ENCODE measurements at regions not wholly inside any gene's neighbourhood (a gene's known extent, or its start where the extent isn't known, plus 50 kb on each side); places are given as distances from the start of the nearest gene placed in this dataset.

DNA sequence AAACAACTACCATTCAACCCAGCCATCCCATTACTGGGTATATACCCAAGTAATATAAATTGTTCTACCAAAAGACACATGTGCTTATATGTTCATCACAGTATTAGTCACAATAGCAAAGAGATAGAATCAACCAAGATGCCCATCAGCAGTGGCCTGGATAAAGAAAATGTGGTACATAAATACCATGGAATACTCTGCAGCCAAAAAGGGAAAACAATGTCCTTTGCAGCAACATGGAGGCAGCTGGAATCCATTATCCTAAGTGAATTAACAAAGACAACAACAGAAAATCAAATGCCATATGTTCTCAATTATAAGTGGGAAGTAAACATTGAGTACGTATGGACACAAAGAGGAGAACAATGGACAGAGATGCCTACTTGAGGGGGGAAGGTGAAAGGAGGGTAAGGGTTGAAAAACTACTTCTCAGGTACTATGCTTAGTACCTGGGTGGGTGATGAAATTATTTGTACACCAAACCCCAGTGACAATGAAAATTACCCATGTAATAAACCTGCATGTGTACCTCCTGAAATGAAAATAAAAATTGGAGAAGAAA is 632.1 kb upstream of the AADAT start:
- Histone ChIP-seq H3K36me3 (ENCODE audit: control insufficient read depth in 1 of 2, insufficient read depth in 2 of 2, low read length in 2 of 2) (no peaks in the 10 kb centered on the region), H3K4me1 (ENCODE audit: control insufficient read depth in 1 of 2, insufficient read depth in 2 of 2, low read length in 2 of 2) (no peaks in the 10 kb centered on the region), H3K9me2 (ENCODE audit: insufficient read depth) (no peaks in the 10 kb centered on the region; the same call in 1 of the 2 replicates), H2AFZ (ENCODE audit: low read depth, low read length, poor library complexity, severe bottlenecking) (no peak overlapping the region), H4K20me1 (ENCODE audit: insufficient read depth) (no peaks in the 10 kb centered on the region), H3K4me2 (ENCODE audit: low read length) (no peak overlapping the region), H3K4me3 (replicated peaks in 1 of 2; ENCODE audit: low read depth in 1 of 2, low read length in 2 of 2) (no peak overlapping the region), H3K27ac (ENCODE audit: low read depth, low read length) (no peak overlapping the region), H3K9me3 (ENCODE audit: control insufficient read depth in 1 of 2, insufficient read depth in 1 of 2, low read depth in 1 of 2, low read length in 2 of 2) (no peaks in the 10 kb centered on the region), H3K79me2 (ENCODE audit: insufficient read depth, low read length) (no peaks in the 10 kb centered on the region), H3K27me3 (ENCODE audit: insufficient read depth, low read length) (no peaks in the 10 kb centered on the region), H3K9ac (ENCODE audit: low read length) (no peak overlapping the region)
- intact Hi-C loops (cut with micrococcal nuclease), result no loop called here
- no peak for TF ChIP-seq TCF7L2 (IDR thresholded peaks at IDR 0.05; ENCODE audit: borderline replicate concordance, extremely low read depth, insufficient read depth, insufficient read length)
- TF ChIP-seq, protein P1, sequence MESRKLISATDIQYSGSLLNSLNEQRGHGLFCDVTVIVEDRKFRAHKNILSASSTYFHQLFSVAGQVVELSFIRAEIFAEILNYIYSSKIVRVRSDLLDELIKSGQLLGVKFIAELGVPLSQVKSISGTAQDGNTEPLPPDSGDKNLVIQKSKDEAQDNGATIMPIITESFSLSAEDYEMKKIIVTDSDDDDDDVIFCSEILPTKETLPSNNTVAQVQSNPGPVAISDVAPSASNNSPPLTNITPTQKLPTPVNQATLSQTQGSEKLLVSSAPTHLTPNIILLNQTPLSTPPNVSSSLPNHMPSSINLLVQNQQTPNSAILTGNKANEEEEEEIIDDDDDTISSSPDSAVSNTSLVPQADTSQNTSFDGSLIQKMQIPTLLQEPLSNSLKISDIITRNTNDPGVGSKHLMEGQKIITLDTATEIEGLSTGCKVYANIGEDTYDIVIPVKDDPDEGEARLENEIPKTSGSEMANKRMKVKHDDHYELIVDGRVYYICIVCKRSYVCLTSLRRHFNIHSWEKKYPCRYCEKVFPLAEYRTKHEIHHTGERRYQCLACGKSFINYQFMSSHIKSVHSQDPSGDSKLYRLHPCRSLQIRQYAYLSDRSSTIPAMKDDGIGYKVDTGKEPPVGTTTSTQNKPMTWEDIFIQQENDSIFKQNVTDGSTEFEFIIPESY (IDR thresholded peaks at IDR 0.05; ENCODE audit: extremely low read depth, insufficient replicate concordance, low read length), result no peak
- TF ChIP-seq ZFX (IDR thresholded peaks at IDR 0.05), result no peak
- no peak for TF ChIP-seq CBX3 (IDR thresholded peaks at IDR 0.05; ENCODE audit: low read depth)
- no peak for TF ChIP-seq SIN3A (IDR thresholded peaks at IDR 0.05; ENCODE audit: low read depth)
- TF ChIP-seq ZNF274 (IDR thresholded peaks at IDR 0.05; ENCODE audit: low read depth, low read length), result no peak
- TF ChIP-seq YY1 (IDR thresholded peaks at IDR 0.05; ENCODE audit: extremely low read depth, insufficient replicate concordance, low read depth, low read length), result no peak
- RAD21 ChIA-PET (ENCODE audit: low non-redundant PET in 1 of 2, low total read pairs in 2 of 2, uncharacterized antibody in 2 of 2, unreplicated experiment in 2 of 2), result no interaction called here
- no TSS peak for BruUV-seq (replicated peaks)
- POLR2A ChIA-PET, result no interaction called here
- CTCF ChIA-PET, result no interaction called here
- no peak for DNase-seq (ENCODE audit: low read depth, low spot score)
- no peak for ATAC-seq

DNA sequence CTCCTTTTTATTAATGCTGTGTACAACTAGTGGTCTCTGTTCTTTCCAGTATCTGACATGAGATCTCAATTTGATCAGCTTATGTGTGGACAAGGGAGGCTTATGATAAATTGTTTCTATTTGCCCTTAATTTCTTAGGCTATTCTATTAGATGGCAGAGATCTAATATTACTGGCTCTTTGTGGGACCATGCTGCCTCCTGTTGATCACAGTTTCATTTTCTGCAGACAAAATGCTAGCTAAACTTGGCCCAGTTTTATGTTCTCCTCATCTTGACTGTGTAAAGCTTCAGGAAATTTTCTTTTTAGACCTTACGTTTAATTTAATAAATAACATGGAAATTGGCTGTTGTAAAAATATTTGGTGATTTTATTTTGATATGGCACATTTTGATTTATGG is 627.1 kb upstream of the AADAT start:
- Histone ChIP-seq H3K27me3 (ENCODE audit: insufficient read depth, low read length) (no peaks in the 10 kb centered on the region), H3K9ac (ENCODE audit: low read length) (no peak overlapping the region), H3K4me3 (replicated peaks in 1 of 2; ENCODE audit: low read depth in 1 of 2, low read length in 2 of 2) (no peak overlapping the region), H3K4me2 (ENCODE audit: low read length) (no peak overlapping the region), H3K27ac (ENCODE audit: low read depth, low read length) (no peak overlapping the region), H4K20me1 (ENCODE audit: insufficient read depth) (no peaks in the 10 kb centered on the region), H3K79me2 (ENCODE audit: insufficient read depth, low read length) (no peaks in the 10 kb centered on the region), H3K9me3 (ENCODE audit: control insufficient read depth in 1 of 2, insufficient read depth in 1 of 2, low read depth in 1 of 2, low read length in 2 of 2) (no peaks in the 10 kb centered on the region), H2AFZ (ENCODE audit: low read depth, low read length, poor library complexity, severe bottlenecking) (no peak overlapping the region), H3K4me1 (ENCODE audit: control insufficient read depth in 1 of 2, insufficient read depth in 2 of 2, low read length in 2 of 2) (no peaks in the 10 kb centered on the region), H3K9me2 (ENCODE audit: insufficient read depth) (no peaks in the 10 kb centered on the region; the same call in 1 of the 2 replicates), H3K36me3 (ENCODE audit: control insufficient read depth in 1 of 2, insufficient read depth in 2 of 2, low read length in 2 of 2) (no peaks in the 10 kb centered on the region)
- intact Hi-C loops (cut with micrococcal nuclease), result no loop called here
- no TSS peak for BruUV-seq (replicated peaks)
- RAD21 ChIA-PET (ENCODE audit: low non-redundant PET in 1 of 2, low total read pairs in 2 of 2, uncharacterized antibody in 2 of 2, unreplicated experiment in 2 of 2), result no interaction called here
- no peak for ATAC-seq
- POLR2A ChIA-PET, result no interaction called here
- DNase-seq (ENCODE audit: low read depth, low spot score), result no peak
- peak; percentile 44 for TF ChIP-seq RAD21 (IDR thresholded peaks at IDR 0.05; ENCODE audit: low read depth)
- no peak for TF ChIP-seq JUND (IDR thresholded peaks at IDR 0.05)
- TF ChIP-seq, protein P2, sequence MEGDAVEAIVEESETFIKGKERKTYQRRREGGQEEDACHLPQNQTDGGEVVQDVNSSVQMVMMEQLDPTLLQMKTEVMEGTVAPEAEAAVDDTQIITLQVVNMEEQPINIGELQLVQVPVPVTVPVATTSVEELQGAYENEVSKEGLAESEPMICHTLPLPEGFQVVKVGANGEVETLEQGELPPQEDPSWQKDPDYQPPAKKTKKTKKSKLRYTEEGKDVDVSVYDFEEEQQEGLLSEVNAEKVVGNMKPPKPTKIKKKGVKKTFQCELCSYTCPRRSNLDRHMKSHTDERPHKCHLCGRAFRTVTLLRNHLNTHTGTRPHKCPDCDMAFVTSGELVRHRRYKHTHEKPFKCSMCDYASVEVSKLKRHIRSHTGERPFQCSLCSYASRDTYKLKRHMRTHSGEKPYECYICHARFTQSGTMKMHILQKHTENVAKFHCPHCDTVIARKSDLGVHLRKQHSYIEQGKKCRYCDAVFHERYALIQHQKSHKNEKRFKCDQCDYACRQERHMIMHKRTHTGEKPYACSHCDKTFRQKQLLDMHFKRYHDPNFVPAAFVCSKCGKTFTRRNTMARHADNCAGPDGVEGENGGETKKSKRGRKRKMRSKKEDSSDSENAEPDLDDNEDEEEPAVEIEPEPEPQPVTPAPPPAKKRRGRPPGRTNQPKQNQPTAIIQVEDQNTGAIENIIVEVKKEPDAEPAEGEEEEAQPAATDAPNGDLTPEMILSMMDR (IDR thresholded peaks at IDR 0.05 in 2 of 3, conservative IDR thresholded peaks at IDR 0.05 in 1 of 3; ENCODE audit: borderline replicate concordance in 1 of 3, insufficient read depth in 1 of 3, low read depth in 2 of 3, low read length in 2 of 3), result 0 out of 6 replicates have a peak, but pooled peaks of 1 of the 3 experiments have one; percentile 7
- CTCF ChIA-PET, result interaction anchor here (0.8 to 1.7 kb wide), 4 partner anchors 128 to 518 kb away, joined by 3 to 6 read pairs (median 3); no protein-coding TSS in a partner anchor
